SK-N-SH treated with all-trans-retinoic acid at 6 μM for 48 hours (cell line): ENCODE measurements at regions not wholly inside any gene's neighbourhood (a gene's known extent, or its start where the extent isn't known, plus 50 kb on each side); places are given as distances from the start of the nearest gene placed in this dataset.

Source experiments
- ARNTL ChIP-seq: fragments of 450-650 bp; formaldehyde crosslinking; IDR thresholded peaks from 2 replicates; pipeline ENCODE4 v1.5.0; 2020; ENCODE audit warnings: low read depth, mild to moderate bottlenecking, moderate library complexity, borderline replicate concordance
- BACH2 ChIP-seq: fragments of 250-450 bp; sonication (Bioruptor Pico); IDR thresholded peaks from 2 replicates; pipeline ENCODE4 v1.9.0; 2021; ENCODE audit warnings: mild to moderate bottlenecking, borderline replicate concordance
- CSDC2 ChIP-seq: fragments of 250-450 bp; sonication (Bioruptor Pico); IDR thresholded peaks from 2 replicates; pipeline ENCODE4 v1.5.0; 2020; ENCODE audit warnings: mild to moderate bottlenecking, moderate library complexity
- CSRNP3 ChIP-seq: fragments of 250-450 bp; sonication (Bioruptor Pico); IDR thresholded peaks from 2 replicates; pipeline ENCODE4 v1.5.1; 2021; ENCODE audit warnings: mild to moderate bottlenecking, moderate library complexity
- GLIS3 ChIP-seq: fragments of 250-450 bp; sonication (Bioruptor Pico); IDR thresholded peaks from 2 replicates; pipeline ENCODE4 v1.5.0; 2020; ENCODE audit warnings: mild to moderate bottlenecking, moderate library complexity
- OSR1 ChIP-seq: fragments of 250-450 bp; sonication (Bioruptor Pico); IDR thresholded peaks from 2 replicates; pipeline ENCODE4 v1.8.0; 2022; ENCODE audit warnings: moderate library complexity, mild to moderate bottlenecking, inconsistent platforms
- POU6F1 ChIP-seq: fragments of 250-450 bp; sonication (Bioruptor Pico); IDR thresholded peaks from 2 replicates; pipeline ENCODE4 v1.8.0; 2021; ENCODE audit warnings: low read depth, mild to moderate bottlenecking, moderate library complexity, borderline replicate concordance
- RARB ChIP-seq: fragments of 250-450 bp; sonication (Bioruptor Pico); IDR thresholded peaks from 2 replicates; pipeline ENCODE4 v1.8.0; 2021; ENCODE audit warnings: mild to moderate bottlenecking, moderate library complexity
- TCF4 ChIP-seq: fragments of 250-450 bp; sonication (Bioruptor Pico); IDR thresholded peaks from 2 replicates; pipeline ENCODE4 v1.8.0; 2021; ENCODE audit warnings: mild to moderate bottlenecking, moderate library complexity, borderline replicate concordance
- ZFP30 ChIP-seq: fragments of 450-650 bp; formaldehyde crosslinking; IDR thresholded peaks from 2 replicates; pipeline ENCODE4 v1.5.0; 2022; ENCODE audit warnings: mild to moderate bottlenecking, moderate library complexity
- ZNF565 ChIP-seq: fragments of 450-650 bp; formaldehyde crosslinking; conservative IDR thresholded peaks from 2 replicates; pipeline ENCODE4 v1.5.0; 2020; ENCODE audit warnings: low read depth, mild to moderate bottlenecking, moderate library complexity
- ZNF70 ChIP-seq: fragments of 450-650 bp; formaldehyde crosslinking; IDR thresholded peaks from 2 replicates; pipeline ENCODE4 v1.5.0; 2020; ENCODE audit warnings: mild to moderate bottlenecking, moderate library complexity

GRCh38 chr1:118346936-118347335, 161.9 kb upstream of the SPAG17 start:
- no peak for TF ChIP-seq POU6F1 (CRISPR knock-in tag)
- no peak for TF ChIP-seq BACH2 (CRISPR knock-in tag)
- no peak for TF ChIP-seq ZNF70 (CRISPR knock-in tag)
- no peak for TF ChIP-seq ZFP30
- no peak for TF ChIP-seq CSRNP3
- TF ChIP-seq GLIS3 (CRISPR knock-in tag), result no peak
- TF ChIP-seq ZNF565 (CRISPR knock-in tag), result no peak
- no peak for TF ChIP-seq OSR1 (CRISPR knock-in tag)
- TF ChIP-seq RARB (CRISPR knock-in tag), result no peak
- no peak for TF ChIP-seq ARNTL
- no peak for TF ChIP-seq TCF4
- no peak for TF ChIP-seq CSDC2 (CRISPR knock-in tag)
